HCT116 (cell line): ENCODE measurements at regions not wholly inside any gene's neighbourhood (a gene's known extent, or its start where the extent isn't known, plus 50 kb on each side); places are given as distances from the start of the nearest gene placed in this dataset.

Experiments used
- ATAC-seq: fragments of 200-7000 bp; cut with Tn5 transposase; 2 replicates; pipeline ENCODE4 v1.9.1; 2020; ENCODE audit warnings: mild to moderate bottlenecking, moderate library complexity
- BruUV-seq: library from RNA; stranded (reverse); fragments of 400-500 nt; replicated peaks from 2 replicates; lab custom pipeline; 2021; lab: Mats Ljungman, UMichigan
- CTCF ChIA-PET: fragments of 300-600 bp; sonication (Branson Sonifier 250); formaldehyde crosslinking; loops from one replicate; lab custom pipeline; 2021; ENCODE audit warnings: antibody characterized with exemption; lab: Charles Lee
- POLR2A ChIA-PET: fragments of 300-600, 350-600 bp; sonication (Branson Sonifier 250); formaldehyde crosslinking; loops from one replicate; lab custom pipeline; 2021; ENCODE audit warnings: antibody characterized with exemption; lab: Charles Lee
- RAD21 ChIA-PET, 2 experiments: fragments of 300-600 bp; sonication (Branson Sonifier 250); formaldehyde crosslinking; loops; one replicate each; lab custom pipeline; 2023; ENCODE audit warnings: low total read pairs in 2 of 2; ENCODE audit not compliant: uncharacterized antibody in 2 of 2, unreplicated experiment in 2 of 2, low non-redundant PET in 1 of 2; lab: Charles Lee
- DNase-seq: peaks from one replicate; pipeline ENCODE4 v3.0.0-alpha.2; 2010; ENCODE audit warnings: low read depth, low spot score
- H2AFZ ChIP-seq: fragments of 200-600 bp; shearing (Covaris generic), sonication (generic); 2 replicates; pipeline ENCODE4 v1.6.1; 2017; ENCODE audit warnings: low read depth, mixed run types, mixed read lengths, antibody characterized with exemption, low read length; ENCODE audit not compliant: poor library complexity, severe bottlenecking
- H3K27ac ChIP-seq: 2 replicates; pipeline ENCODE4 v1.5.1; 2012; ENCODE audit warnings: low read depth, low read length
- H3K27me3 ChIP-seq: fragments of 200-600 bp; sonication (generic); 2 replicates; pipeline ENCODE4 v1.6.1; 2016; ENCODE audit warnings: mixed run types, low read length, mixed read lengths; ENCODE audit not compliant: insufficient read depth
- H3K36me3 ChIP-seq, 2 experiments: fragments of 200-500 bp in 1 of 2; fragments of 200-600 bp in 1 of 2; sonication (Bioruptor generic) in 1 of 2; sonication (generic) in 1 of 2; 2 replicates each; pipeline versions ENCODE4 v1.5.1 to v1.6.1; 2014 to 2016; ENCODE audit warnings: low read length in 2 of 2, inconsistent platforms in 1 of 2, mixed read lengths in 1 of 2, mixed run types in 1 of 2; ENCODE audit not compliant: insufficient read depth in 2 of 2, control insufficient read depth in 1 of 2
- H3K4me1 ChIP-seq, 2 experiments: fragments of 200-600 bp in 1 of 2; sonication (generic) in 1 of 2; 2 replicates each; pipeline versions ENCODE4 v1.5.1 to v1.6.1; 2012 to 2017; ENCODE audit warnings: low read length in 2 of 2, inconsistent platforms in 1 of 2, mild to moderate bottlenecking in 1 of 2, mixed read lengths in 1 of 2, mixed run types in 1 of 2, moderate library complexity in 1 of 2; ENCODE audit not compliant: insufficient read depth in 2 of 2, control insufficient read depth in 1 of 2
- H3K4me2 ChIP-seq: fragments of 200-600 bp; sonication (generic); 2 replicates; pipeline ENCODE4 v1.6.1; 2017; ENCODE audit warnings: mixed run types, low read length, mixed read lengths
- H3K4me3 ChIP-seq, 2 experiments: fragments of 200-600 bp in 1 of 2; sonication (generic) in 1 of 2; replicated peaks in 1 of 2; 2 replicates each; pipeline ENCODE4 v1.5.1; 2011 to 2016; ENCODE audit warnings: low read length in 2 of 2, control low read depth in 1 of 2, low read depth in 1 of 2, mild to moderate bottlenecking in 1 of 2, mixed read lengths in 1 of 2, mixed run types in 1 of 2
- H3K79me2 ChIP-seq: fragments of 200-600 bp; sonication (generic); 2 replicates; pipeline ENCODE4 v1.6.1; 2017; ENCODE audit warnings: mild to moderate bottlenecking, mixed run types, low read length, moderate library complexity, mixed read lengths; ENCODE audit not compliant: insufficient read depth
- H3K9ac ChIP-seq: fragments of 200-600 bp; sonication (generic); 2 replicates; pipeline ENCODE4 v1.6.1; 2016; ENCODE audit warnings: low read length, mixed read lengths
- H3K9me2 ChIP-seq: fragments of 200-600 bp; sonication (generic), shearing (Covaris generic); 2 replicates; pipeline ENCODE4 v1.6.1; 2017; ENCODE audit warnings: mixed run types, mild to moderate bottlenecking, moderate library complexity; ENCODE audit not compliant: insufficient read depth
- H3K9me3 ChIP-seq, 2 experiments: fragments of 200-500 bp in 1 of 2; fragments of 200-600 bp in 1 of 2; sonication (Bioruptor generic) in 1 of 2; sonication (generic) in 1 of 2; 2 replicates each; pipeline ENCODE4 v1.6.1; 2014 to 2017; ENCODE audit warnings: low read length in 2 of 2, mixed read lengths in 2 of 2, inconsistent platforms in 1 of 2, low read depth in 1 of 2, mild to moderate bottlenecking in 1 of 2, mixed run types in 1 of 2, moderate library complexity in 1 of 2; ENCODE audit not compliant: control insufficient read depth in 1 of 2, insufficient read depth in 1 of 2
- H4K20me1 ChIP-seq: fragments of 200-600 bp; sonication (generic), shearing (Covaris generic); 2 replicates; pipeline ENCODE4 v1.6.1; 2017; ENCODE audit warnings: mixed run types, mild to moderate bottlenecking, moderate library complexity; ENCODE audit not compliant: insufficient read depth
- EGR1 ChIP-seq: IDR thresholded peaks from 2 replicates; pipeline ENCODE4 v1.6.1; 2012; ENCODE audit warnings: low read depth
- ELF1 ChIP-seq: IDR thresholded peaks from 2 replicates; pipeline ENCODE4 v1.6.1; 2012; ENCODE audit warnings: low read depth, borderline replicate concordance
- EZH2 ChIP-seq: fragments of 200-600 bp; sonication (generic); IDR thresholded peaks from 2 replicates; pipeline ENCODE4 v1.6.1; 2017; ENCODE audit warnings: antibody characterized with exemption, mixed run types
- EZH2phosphoT487 ChIP-seq: fragments of 200-600 bp; IDR thresholded peaks from 2 replicates; pipeline ENCODE4 v1.6.1; 2018; ENCODE audit warnings: antibody characterized with exemption, borderline replicate concordance
- FOSL1 ChIP-seq: IDR thresholded peaks from 2 replicates; pipeline ENCODE4 v1.6.1; 2012; ENCODE audit warnings: low read depth
- JUND ChIP-seq: IDR thresholded peaks from 2 replicates; pipeline ENCODE4 v1.6.1; 2012
- POLR2A ChIP-seq: IDR thresholded peaks from 2 replicates; pipeline ENCODE4 v1.7.0; 2011; ENCODE audit warnings: borderline replicate concordance; ENCODE audit not compliant: insufficient read depth, insufficient read length; ENCODE audit errors: extremely low read depth
- SRF ChIP-seq: IDR thresholded peaks from 2 replicates; pipeline ENCODE4 v1.6.1; 2012; ENCODE audit warnings: low read depth
- TCF7L2 ChIP-seq: IDR thresholded peaks from 2 replicates; pipeline ENCODE4 v1.7.0; 2011; ENCODE audit warnings: borderline replicate concordance, inconsistent platforms; ENCODE audit not compliant: insufficient read depth, insufficient read length; ENCODE audit errors: extremely low read depth
- ZBTB33 ChIP-seq: IDR thresholded peaks from 2 replicates; pipeline ENCODE4 v1.6.1; 2011; ENCODE audit warnings: mild to moderate bottlenecking, low read length, moderate library complexity; ENCODE audit not compliant: insufficient replicate concordance; ENCODE audit errors: extremely low read depth
- ZFX ChIP-seq: fragments of 450-650 bp; IDR thresholded peaks from 2 replicates; pipeline ENCODE4 v1.6.1; 2017
- ZNF274 ChIP-seq: fragments of 200-500 bp; sonication (Bioruptor generic); IDR thresholded peaks from 2 replicates; pipeline ENCODE4 v1.6.1; 2014; ENCODE audit warnings: mild to moderate bottlenecking, low read depth, low read length, inconsistent platforms
- intact Hi-C: fragments of 100-400 bp; cut with micrococcal nuclease; formaldehyde crosslinking; loops from 2 replicates; pipeline ENCODE4 v1.10.0; 2022
- TF ChIP-seq, protein P1 (sequence below): IDR thresholded peaks from 2 replicates; pipeline ENCODE4 v1.6.1; 2012

- Histone ChIP-seq H3K27me3 (no peaks in the 10 kb centered on the region), H3K9me3 (no peaks in the 10 kb centered on the region), H3K9ac (no peak overlapping the region), H3K9me2 (no peaks in the 10 kb centered on the region), H3K4me1 (no peaks in the 10 kb centered on the region), H3K79me2 (no peaks in the 10 kb centered on the region), H4K20me1 (no peaks in the 10 kb centered on the region), H3K36me3 (no peaks in the 10 kb centered on the region), H3K4me3 (no peak overlapping the region), H3K27ac (no peak overlapping the region), H3K4me2 (no peak overlapping the region), H2AFZ (no peak overlapping the region)
- DNase-seq: no peak
- POLR2A ChIA-PET: no interaction called here
- no TSS peak for BruUV-seq
- intact Hi-C loops: no loop called here
- ATAC-seq: no peak
- CTCF ChIA-PET: no interaction called here
- TF ChIP-seq ZNF274: no peak
- TF ChIP-seq JUND: no peak
- TF ChIP-seq EGR1: no peak
- no peak for TF ChIP-seq SRF
- no peak for TF ChIP-seq FOSL1
- RAD21 ChIA-PET: no interaction called here
These were observed 393.7 kb downstream of the BCL11B start for GRCh38 chr14:98878282-98878681.

GRCh38 chr14:98886982-98887381 is 385.0 kb downstream of the BCL11B start:
- POLR2A ChIA-PET: no interaction called here
- no peak for DNase-seq
- no peak overlapping the region for H3K4me2 ChIP-seq

More at GRCh38 chr14:98886982-98887381, 385.0 kb downstream of the BCL11B start:
- Histone ChIP-seq H3K9me3 (no peaks in the 10 kb centered on the region), H2AFZ (no peak overlapping the region), H3K79me2 (no peaks in the 10 kb centered on the region), H3K27me3 (peaks cover 6% of the 10 kb centered on the region; the same call in 1 of the 2 replicates), H3K9me2 (no peaks in the 10 kb centered on the region), H4K20me1 (no peaks in the 10 kb centered on the region), H3K36me3 (no peaks in the 10 kb centered on the region), H3K27ac (no peak overlapping the region), H3K9ac (no peak overlapping the region), H3K4me1 (peaks cover 0 to 6% of the 10 kb centered on the region in 2 experiments; a peak in 1 of 4 replicates), H3K4me3 (no peak overlapping the region)
- no peak for TF ChIP-seq POLR2A
- no peak for TF ChIP-seq EZH2
- TF ChIP-seq FOSL1: no peak
- TF ChIP-seq, protein P1, sequence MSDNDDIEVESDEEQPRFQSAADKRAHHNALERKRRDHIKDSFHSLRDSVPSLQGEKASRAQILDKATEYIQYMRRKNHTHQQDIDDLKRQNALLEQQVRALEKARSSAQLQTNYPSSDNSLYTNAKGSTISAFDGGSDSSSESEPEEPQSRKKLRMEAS: no peak
- TF ChIP-seq ELF1: no peak
- TF ChIP-seq ZFX: no peak
- TF ChIP-seq ZBTB33: no peak
- no peak for TF ChIP-seq TCF7L2
- TF ChIP-seq EZH2phosphoT487: no peak
- intact Hi-C loops: no loop called here
- RAD21 ChIA-PET: no interaction called here
- no TSS peak for BruUV-seq
- CTCF ChIA-PET: no interaction called here
- peak; percentile 40; the same call in 1 of the 2 replicates for ATAC-seq
